ENCODE measurements at regions not wholly inside any gene's neighbourhood (a gene's known extent, or its start where the extent isn't known, plus 50 kb on each side); places are given as distances from the start of the nearest gene placed in this dataset.
"Not testable (repeated sequence)": the region's sequence is repeated elsewhere in the genome, so short reads cannot be mapped to it uniquely, and the experiment has no call there.

DNA sequence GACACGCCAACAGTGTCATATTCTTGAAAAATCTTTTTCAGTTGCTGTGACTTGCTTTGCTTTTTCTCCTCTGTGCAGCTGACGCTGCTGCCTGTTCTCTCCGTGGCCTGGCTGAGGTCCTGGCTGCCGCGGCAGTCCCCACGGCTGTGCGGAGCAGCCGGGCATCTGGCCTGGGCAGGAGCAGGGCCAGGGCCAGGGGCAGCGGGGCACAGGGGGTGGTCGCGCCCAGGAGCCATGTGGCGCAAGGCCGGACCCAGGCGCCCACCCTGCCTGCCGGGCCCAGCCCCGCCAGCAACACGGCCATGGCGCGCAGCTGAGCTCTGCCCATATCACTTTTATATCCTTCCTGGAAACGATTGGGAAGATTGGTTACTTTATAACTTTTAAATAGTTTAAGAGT is 109.4 kb upstream of the ACBD5 start:
- Histone ChIP-seq H3K9ac (ENCODE audit: low read depth in 1 of 2, low read length in 2 of 2) (no peak overlapping the region), H3K27ac (ENCODE audit: low read depth in 1 of 2, low read length in 2 of 2) (no peak overlapping the region), H3K4me3 (ENCODE audit: low read depth in 1 of 3, low read length in 3 of 3) (no peak overlapping the region), H3K36me3 (ENCODE audit: control insufficient read depth in 4 of 4, insufficient read depth in 3 of 4, low read depth in 1 of 4, low read length in 3 of 4) (no peaks in the 10 kb centered on the region), H3K27me3 (ENCODE audit: control insufficient read depth in 4 of 4, insufficient read depth in 4 of 4, low read length in 3 of 4) (peaks cover 0 to 3% (median 0%) of the 10 kb centered on the region in 4 donors), H3K4me1 (ENCODE audit: control insufficient read depth in 4 of 4, insufficient read depth in 4 of 4, low read length in 3 of 4) (no peaks in the 10 kb centered on the region), H3K9me3 (ENCODE audit: control insufficient read depth in 4 of 4, low read length in 3 of 4) (no peaks in the 10 kb centered on the region)
- no peak for DNase-seq (ENCODE audit: low spot score)
- TF ChIP-seq EGR1 (IDR thresholded peaks at IDR 0.05; ENCODE audit: low read depth in 2 of 2) (no peak), SP1 (IDR thresholded peaks at IDR 0.05) (no peak), YY1 (IDR thresholded peaks at IDR 0.05) (no peak)
- TF ChIP-seq, protein P1, sequence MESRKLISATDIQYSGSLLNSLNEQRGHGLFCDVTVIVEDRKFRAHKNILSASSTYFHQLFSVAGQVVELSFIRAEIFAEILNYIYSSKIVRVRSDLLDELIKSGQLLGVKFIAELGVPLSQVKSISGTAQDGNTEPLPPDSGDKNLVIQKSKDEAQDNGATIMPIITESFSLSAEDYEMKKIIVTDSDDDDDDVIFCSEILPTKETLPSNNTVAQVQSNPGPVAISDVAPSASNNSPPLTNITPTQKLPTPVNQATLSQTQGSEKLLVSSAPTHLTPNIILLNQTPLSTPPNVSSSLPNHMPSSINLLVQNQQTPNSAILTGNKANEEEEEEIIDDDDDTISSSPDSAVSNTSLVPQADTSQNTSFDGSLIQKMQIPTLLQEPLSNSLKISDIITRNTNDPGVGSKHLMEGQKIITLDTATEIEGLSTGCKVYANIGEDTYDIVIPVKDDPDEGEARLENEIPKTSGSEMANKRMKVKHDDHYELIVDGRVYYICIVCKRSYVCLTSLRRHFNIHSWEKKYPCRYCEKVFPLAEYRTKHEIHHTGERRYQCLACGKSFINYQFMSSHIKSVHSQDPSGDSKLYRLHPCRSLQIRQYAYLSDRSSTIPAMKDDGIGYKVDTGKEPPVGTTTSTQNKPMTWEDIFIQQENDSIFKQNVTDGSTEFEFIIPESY (IDR thresholded peaks at IDR 0.05) = no peak
- 92% methylated on average over 20 of the region's 20 CpGs for WGBS

DNA sequence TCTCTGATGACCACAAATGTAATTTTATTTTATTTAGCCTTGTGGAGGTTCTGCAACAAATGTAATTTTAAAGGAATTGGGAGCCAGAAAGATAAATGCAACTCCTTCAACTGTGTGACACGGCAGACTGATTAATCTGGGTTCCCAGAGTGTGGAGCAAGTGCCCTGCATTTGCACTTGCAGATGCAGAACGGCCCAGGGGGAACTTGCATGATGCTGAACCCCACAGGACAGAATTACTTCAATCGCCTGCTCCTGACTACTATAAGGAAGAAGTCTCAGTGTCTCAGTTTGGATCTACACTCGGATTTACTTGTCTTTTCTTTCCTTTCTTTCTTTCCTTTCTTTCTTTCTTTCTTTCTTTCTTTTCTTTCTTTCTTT is 107.2 kb upstream of the ACBD5 start:
- not testable (repeated sequence) for H3K27me3 ChIP-seq (ENCODE audit: control insufficient read depth in 4 of 4, insufficient read depth in 4 of 4, low read length in 3 of 4); H3K27ac ChIP-seq (ENCODE audit: low read depth in 1 of 2, low read length in 2 of 2); H3K36me3 ChIP-seq (ENCODE audit: control insufficient read depth in 4 of 4, insufficient read depth in 3 of 4, low read depth in 1 of 4, low read length in 3 of 4); H3K9ac ChIP-seq (ENCODE audit: low read depth in 1 of 2, low read length in 2 of 2); H3K4me3 ChIP-seq (ENCODE audit: low read depth in 1 of 3, low read length in 3 of 3); DNase-seq (ENCODE audit: low spot score); H3K4me1 ChIP-seq (ENCODE audit: control insufficient read depth in 4 of 4, insufficient read depth in 4 of 4, low read length in 3 of 4); H3K9me3 ChIP-seq (ENCODE audit: control insufficient read depth in 4 of 4, low read length in 3 of 4)
- 25% methylated on average over 4 of the region's 4 CpGs for WGBS

DNA sequence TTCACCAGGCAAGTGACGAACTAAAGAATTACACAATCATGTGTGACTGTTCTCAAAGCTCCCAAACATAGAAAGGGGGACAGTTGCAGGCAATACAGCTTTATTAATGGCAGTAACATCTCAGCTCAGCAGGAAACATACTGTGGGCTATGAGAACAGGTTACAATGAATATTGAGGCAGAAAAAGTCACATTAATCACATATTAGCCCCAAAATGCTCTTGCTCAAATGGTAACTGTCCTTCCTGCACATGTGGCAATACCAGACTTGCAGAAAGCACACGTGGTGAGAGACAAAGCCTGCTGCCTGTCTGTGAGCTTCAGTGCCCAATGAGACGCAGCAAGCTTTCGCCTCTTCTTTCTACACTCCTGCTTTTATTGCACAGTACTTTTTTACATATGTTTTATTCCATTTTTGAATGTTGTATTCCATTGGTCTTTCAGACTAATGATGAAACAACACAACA is 104.9 kb upstream of the ACBD5 start:
- H3K36me3 ChIP-seq (ENCODE audit: control insufficient read depth in 4 of 4, insufficient read depth in 3 of 4, low read depth in 1 of 4, low read length in 3 of 4) = no peaks in the 10 kb centered on the region
- no peak overlapping the region for H3K27ac ChIP-seq (ENCODE audit: low read depth in 1 of 2, low read length in 2 of 2)
- peaks cover 0 to 3% (median 0%) of the 10 kb centered on the region in 4 donors for H3K27me3 ChIP-seq (ENCODE audit: control insufficient read depth in 4 of 4, insufficient read depth in 4 of 4, low read length in 3 of 4)
- TF ChIP-seq SP1 (IDR thresholded peaks at IDR 0.05) = no peak
- TF ChIP-seq, protein P2, sequence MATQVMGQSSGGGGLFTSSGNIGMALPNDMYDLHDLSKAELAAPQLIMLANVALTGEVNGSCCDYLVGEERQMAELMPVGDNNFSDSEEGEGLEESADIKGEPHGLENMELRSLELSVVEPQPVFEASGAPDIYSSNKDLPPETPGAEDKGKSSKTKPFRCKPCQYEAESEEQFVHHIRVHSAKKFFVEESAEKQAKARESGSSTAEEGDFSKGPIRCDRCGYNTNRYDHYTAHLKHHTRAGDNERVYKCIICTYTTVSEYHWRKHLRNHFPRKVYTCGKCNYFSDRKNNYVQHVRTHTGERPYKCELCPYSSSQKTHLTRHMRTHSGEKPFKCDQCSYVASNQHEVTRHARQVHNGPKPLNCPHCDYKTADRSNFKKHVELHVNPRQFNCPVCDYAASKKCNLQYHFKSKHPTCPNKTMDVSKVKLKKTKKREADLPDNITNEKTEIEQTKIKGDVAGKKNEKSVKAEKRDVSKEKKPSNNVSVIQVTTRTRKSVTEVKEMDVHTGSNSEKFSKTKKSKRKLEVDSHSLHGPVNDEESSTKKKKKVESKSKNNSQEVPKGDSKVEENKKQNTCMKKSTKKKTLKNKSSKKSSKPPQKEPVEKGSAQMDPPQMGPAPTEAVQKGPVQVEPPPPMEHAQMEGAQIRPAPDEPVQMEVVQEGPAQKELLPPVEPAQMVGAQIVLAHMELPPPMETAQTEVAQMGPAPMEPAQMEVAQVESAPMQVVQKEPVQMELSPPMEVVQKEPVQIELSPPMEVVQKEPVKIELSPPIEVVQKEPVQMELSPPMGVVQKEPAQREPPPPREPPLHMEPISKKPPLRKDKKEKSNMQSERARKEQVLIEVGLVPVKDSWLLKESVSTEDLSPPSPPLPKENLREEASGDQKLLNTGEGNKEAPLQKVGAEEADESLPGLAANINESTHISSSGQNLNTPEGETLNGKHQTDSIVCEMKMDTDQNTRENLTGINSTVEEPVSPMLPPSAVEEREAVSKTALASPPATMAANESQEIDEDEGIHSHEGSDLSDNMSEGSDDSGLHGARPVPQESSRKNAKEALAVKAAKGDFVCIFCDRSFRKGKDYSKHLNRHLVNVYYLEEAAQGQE (IDR thresholded peaks at IDR 0.05) = no peak
- TF ChIP-seq, protein P3, sequence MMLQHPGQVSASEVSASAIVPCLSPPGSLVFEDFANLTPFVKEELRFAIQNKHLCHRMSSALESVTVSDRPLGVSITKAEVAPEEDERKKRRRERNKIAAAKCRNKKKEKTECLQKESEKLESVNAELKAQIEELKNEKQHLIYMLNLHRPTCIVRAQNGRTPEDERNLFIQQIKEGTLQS (IDR thresholded peaks at IDR 0.05) = no peak
- TF ChIP-seq RXRA (IDR thresholded peaks at IDR 0.05) = no peak
- TF ChIP-seq EGR1 (IDR thresholded peaks at IDR 0.05; ENCODE audit: low read depth in 2 of 2) = no peak
- TF ChIP-seq TAF1 (conservative IDR thresholded peaks at IDR 0.05) = no peak
- TF ChIP-seq FOXA2 (IDR thresholded peaks at IDR 0.05) = no peak
- no peak for TF ChIP-seq YY1 (IDR thresholded peaks at IDR 0.05)
- no peak for TF ChIP-seq HNF4G (IDR thresholded peaks at IDR 0.05)
- no peak for TF ChIP-seq RAD21 (IDR thresholded peaks at IDR 0.05)
- TF ChIP-seq FOXA1 (IDR thresholded peaks at IDR 0.05) = no peak
- no peak for TF ChIP-seq NR2F2 (IDR thresholded peaks at IDR 0.05)
- TF ChIP-seq, protein P4, sequence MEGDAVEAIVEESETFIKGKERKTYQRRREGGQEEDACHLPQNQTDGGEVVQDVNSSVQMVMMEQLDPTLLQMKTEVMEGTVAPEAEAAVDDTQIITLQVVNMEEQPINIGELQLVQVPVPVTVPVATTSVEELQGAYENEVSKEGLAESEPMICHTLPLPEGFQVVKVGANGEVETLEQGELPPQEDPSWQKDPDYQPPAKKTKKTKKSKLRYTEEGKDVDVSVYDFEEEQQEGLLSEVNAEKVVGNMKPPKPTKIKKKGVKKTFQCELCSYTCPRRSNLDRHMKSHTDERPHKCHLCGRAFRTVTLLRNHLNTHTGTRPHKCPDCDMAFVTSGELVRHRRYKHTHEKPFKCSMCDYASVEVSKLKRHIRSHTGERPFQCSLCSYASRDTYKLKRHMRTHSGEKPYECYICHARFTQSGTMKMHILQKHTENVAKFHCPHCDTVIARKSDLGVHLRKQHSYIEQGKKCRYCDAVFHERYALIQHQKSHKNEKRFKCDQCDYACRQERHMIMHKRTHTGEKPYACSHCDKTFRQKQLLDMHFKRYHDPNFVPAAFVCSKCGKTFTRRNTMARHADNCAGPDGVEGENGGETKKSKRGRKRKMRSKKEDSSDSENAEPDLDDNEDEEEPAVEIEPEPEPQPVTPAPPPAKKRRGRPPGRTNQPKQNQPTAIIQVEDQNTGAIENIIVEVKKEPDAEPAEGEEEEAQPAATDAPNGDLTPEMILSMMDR (IDR thresholded peaks at IDR 0.05; ENCODE audit: low read depth, low read length, missing input control) = no peak
- TF ChIP-seq HNF4A (conservative IDR thresholded peaks at IDR 0.05) = no peak
- TF ChIP-seq, protein P5, sequence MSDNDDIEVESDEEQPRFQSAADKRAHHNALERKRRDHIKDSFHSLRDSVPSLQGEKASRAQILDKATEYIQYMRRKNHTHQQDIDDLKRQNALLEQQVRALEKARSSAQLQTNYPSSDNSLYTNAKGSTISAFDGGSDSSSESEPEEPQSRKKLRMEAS (IDR thresholded peaks at IDR 0.05) = no peak
- TF ChIP-seq GABPA (IDR thresholded peaks at IDR 0.05 in 1 of 2, conservative IDR thresholded peaks at IDR 0.05 in 1 of 2) = no peak
- TF ChIP-seq, protein P1 (IDR thresholded peaks at IDR 0.05) = no peak
- TF ChIP-seq JUND (IDR thresholded peaks at IDR 0.05) = no peak
- H3K4me3 ChIP-seq (ENCODE audit: low read depth in 1 of 3, low read length in 3 of 3) = no peak overlapping the region
- no peaks in the 10 kb centered on the region for H3K9me3 ChIP-seq (ENCODE audit: control insufficient read depth in 4 of 4, low read length in 3 of 4)
- DNase-seq (ENCODE audit: low spot score) = no peak
- no peaks in the 10 kb centered on the region for H3K4me1 ChIP-seq (ENCODE audit: control insufficient read depth in 4 of 4, insufficient read depth in 4 of 4, low read length in 3 of 4)
- 56% methylated on average over 4 of the region's 4 CpGs for WGBS
- no peak overlapping the region for H3K9ac ChIP-seq (ENCODE audit: low read depth in 1 of 2, low read length in 2 of 2)

Data from liver (tissue), 8 donors.